ENCODE measurements at regions not wholly inside any gene's neighbourhood (a gene's known extent, or its start where the extent isn't known, plus 50 kb on each side); places are given as distances from the start of the nearest gene placed in this dataset.

DNA sequence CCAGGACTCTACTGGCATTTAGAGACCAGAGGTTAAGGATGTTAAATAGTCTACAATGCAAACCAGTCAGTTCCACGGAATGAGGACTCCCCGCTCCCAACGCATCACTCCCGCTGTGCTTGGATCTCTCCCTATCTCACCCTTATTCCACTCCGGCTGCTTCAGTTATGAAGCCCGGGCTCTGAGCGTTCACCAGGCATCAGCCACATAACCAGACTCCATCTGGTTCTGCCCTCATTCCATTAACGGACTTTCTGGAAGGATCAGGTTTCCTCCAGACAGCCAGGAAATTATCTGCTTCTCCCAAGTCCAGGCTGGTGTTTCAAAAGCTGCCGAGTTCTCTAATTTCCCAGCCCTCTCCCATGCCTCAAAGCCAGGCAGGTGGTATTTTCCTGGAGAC, 499.3 kb downstream of the GLRX3 start:
- Histone ChIP-seq H3K36me3 (no peaks in the 10 kb centered on the region), H3K27ac (no peak overlapping the region), H3K27me3 (no peaks in the 10 kb centered on the region), H3K9me3 (no peaks in the 10 kb centered on the region), H3K4me3 (no peak overlapping the region), H3K4me1 (ENCODE audit: insufficient read depth) (no peaks in the 10 kb centered on the region)
- 46 to 48% (median 48%) methylated on average over 9 of the region's 9 CpGs for WGBS, 3 donors
- TF ChIP-seq, protein P1, sequence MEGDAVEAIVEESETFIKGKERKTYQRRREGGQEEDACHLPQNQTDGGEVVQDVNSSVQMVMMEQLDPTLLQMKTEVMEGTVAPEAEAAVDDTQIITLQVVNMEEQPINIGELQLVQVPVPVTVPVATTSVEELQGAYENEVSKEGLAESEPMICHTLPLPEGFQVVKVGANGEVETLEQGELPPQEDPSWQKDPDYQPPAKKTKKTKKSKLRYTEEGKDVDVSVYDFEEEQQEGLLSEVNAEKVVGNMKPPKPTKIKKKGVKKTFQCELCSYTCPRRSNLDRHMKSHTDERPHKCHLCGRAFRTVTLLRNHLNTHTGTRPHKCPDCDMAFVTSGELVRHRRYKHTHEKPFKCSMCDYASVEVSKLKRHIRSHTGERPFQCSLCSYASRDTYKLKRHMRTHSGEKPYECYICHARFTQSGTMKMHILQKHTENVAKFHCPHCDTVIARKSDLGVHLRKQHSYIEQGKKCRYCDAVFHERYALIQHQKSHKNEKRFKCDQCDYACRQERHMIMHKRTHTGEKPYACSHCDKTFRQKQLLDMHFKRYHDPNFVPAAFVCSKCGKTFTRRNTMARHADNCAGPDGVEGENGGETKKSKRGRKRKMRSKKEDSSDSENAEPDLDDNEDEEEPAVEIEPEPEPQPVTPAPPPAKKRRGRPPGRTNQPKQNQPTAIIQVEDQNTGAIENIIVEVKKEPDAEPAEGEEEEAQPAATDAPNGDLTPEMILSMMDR (IDR thresholded peaks at IDR 0.05) = no peak
- no peak for TF ChIP-seq EP300 (IDR thresholded peaks at IDR 0.05)
- TF ChIP-seq POLR2A (IDR thresholded peaks at IDR 0.05) = no peak
- no peak for DNase-seq
- intact Hi-C loops (cut with DNase I) = no loop called here

DNA sequence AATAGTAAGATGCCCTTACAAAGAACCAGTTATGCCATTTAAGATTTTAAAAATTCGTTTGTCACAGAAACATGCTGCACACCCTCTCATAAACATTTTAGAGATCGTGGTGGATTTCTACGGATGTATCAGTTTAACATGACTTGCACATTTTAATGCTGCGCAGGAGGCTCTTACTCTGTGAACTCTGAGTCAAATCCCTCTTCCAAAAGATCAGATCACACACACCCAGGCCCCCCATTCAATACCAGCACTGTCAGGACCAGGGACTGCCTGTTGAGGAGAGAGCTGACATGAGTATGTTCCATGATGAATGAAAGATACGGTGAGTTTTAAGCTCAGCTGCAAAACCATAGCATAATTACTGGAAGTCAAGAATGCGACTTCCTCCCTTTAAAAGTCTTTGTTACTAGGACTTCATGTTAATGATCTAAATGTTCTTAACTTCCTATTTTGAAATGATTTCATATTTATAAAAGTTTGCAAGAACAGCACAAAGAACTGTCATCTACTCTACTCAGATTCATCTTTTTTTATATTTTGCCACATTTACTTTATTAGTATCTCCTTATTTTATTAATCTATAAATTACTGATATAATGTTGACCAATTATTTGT, 500.2 kb downstream of the GLRX3 start:
- H3K4me1 ChIP-seq (ENCODE audit: insufficient read depth) = no peaks in the 10 kb centered on the region
- TF ChIP-seq POLR2A (IDR thresholded peaks at IDR 0.05) (no peak), EP300 (IDR thresholded peaks at IDR 0.05) (no peak)
- TF ChIP-seq, protein P1 (IDR thresholded peaks at IDR 0.05) = no peak
- intact Hi-C loops (cut with DNase I) = no loop called here
- WGBS, 3 donors = 62 to 65% (median 64%) methylated on average over 6 of the region's 6 CpGs
- no peak overlapping the region for H3K27ac ChIP-seq
- no peak for DNase-seq
- no peak overlapping the region for H3K4me3 ChIP-seq
- H3K9me3 ChIP-seq = no peaks in the 10 kb centered on the region
- H3K27me3 ChIP-seq = no peaks in the 10 kb centered on the region
- no peaks in the 10 kb centered on the region for H3K36me3 ChIP-seq

DNA sequence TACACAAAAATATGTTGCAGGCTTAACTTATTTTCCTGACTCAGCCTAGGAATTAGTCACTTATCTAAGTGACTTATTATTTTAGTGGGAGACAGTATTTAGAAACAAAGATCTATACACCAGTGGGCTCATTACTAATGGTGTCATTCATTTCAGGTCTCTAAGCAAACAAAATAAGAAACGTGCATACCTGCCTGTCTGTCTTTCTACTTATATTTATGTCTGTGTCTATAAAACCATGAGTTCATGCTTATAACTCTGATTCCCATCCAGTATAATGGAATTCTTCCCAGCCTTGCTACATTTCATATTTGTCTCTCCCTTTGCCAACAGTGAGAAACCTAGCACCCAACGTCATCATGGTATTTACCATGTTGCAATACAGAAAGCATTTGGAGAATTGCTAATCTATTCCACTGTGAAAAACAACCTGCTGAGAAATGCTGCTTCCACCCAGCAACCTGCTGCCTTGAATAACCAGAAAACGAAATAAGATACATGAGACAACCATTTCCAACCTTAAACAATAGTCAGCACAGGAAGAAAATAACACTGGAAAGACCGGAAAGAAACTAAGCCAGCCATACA, 501.0 kb downstream of the GLRX3 start:
- Histone ChIP-seq H3K27ac (no peak overlapping the region), H3K4me3 (no peak overlapping the region), H3K4me1 (ENCODE audit: insufficient read depth) (no peaks in the 10 kb centered on the region), H3K9me3 (no peaks in the 10 kb centered on the region), H3K27me3 (no peaks in the 10 kb centered on the region), H3K36me3 (no peaks in the 10 kb centered on the region)
- 38 to 49% (median 45%) methylated on average over 4 of the region's 4 CpGs for WGBS, 3 donors
- intact Hi-C loops (cut with DNase I) = no loop called here
- no peak for DNase-seq
- TF ChIP-seq, protein P1 (IDR thresholded peaks at IDR 0.05) = no peak
- no peak for TF ChIP-seq EP300 (IDR thresholded peaks at IDR 0.05)
- TF ChIP-seq POLR2A (IDR thresholded peaks at IDR 0.05) = no peak

DNA sequence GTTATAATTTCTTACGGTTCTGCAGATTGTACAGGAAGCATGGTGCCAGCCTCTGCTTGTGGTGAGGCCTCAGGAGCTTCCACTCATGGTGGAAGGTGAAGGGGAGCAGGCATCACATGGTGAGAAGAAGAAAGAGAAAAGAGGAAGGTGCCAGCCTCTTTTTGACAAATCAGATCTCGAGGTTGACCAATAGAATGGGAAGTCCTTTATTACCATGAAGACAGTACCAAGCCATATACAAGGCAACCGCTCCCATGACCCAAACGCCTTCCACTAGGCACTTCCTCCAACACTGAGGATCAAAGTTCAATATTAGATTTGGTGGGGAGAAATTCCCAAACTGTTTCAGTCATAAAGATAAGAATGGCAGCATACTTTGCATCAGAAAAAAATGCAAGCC, 502.8 kb downstream of the GLRX3 start:
- intact Hi-C loops (cut with DNase I) = no loop called here
- TF ChIP-seq EP300 (IDR thresholded peaks at IDR 0.05) = no peak
- no peaks in the 10 kb centered on the region for H3K27me3 ChIP-seq
- 74 to 79% (median 79%) methylated on average over 4 of the region's 4 CpGs for WGBS, 3 donors
- H3K4me1 ChIP-seq (ENCODE audit: insufficient read depth) = no peaks in the 10 kb centered on the region
- no peaks in the 10 kb centered on the region for H3K36me3 ChIP-seq
- no peak overlapping the region for H3K27ac ChIP-seq
- no peak for DNase-seq
- no peak overlapping the region for H3K4me3 ChIP-seq
- H3K9me3 ChIP-seq = no peaks in the 10 kb centered on the region

DNA sequence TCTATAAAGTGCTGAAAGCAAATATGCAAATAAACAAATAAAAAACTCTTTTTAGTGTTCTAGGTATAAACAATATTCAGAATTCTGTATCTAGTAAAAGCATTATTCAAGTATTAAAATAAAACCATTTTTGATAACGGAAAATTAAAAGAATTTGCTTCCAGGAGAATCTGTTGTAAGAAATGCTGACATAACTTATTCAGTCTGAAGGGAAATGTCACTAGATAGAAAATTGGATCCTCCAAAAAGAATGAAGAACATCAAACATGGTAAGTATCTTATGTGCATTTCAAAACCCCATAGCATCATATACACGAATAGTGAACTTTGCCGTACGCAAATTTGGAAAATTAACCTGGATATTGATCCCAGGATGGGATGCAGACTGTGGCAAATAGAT, 506.7 kb downstream of the GLRX3 start:
- no peaks in the 10 kb centered on the region for H3K27me3 ChIP-seq
- H3K4me1 ChIP-seq (ENCODE audit: insufficient read depth) = no peaks in the 10 kb centered on the region
- DNase-seq = no peak
- no peak overlapping the region for H3K4me3 ChIP-seq
- intact Hi-C loops (cut with DNase I) = no loop called here
- TF ChIP-seq EP300 (IDR thresholded peaks at IDR 0.05) (no peak), POLR2A (IDR thresholded peaks at IDR 0.05) (no peak)
- TF ChIP-seq, protein P1 (IDR thresholded peaks at IDR 0.05) = no peak
- H3K9me3 ChIP-seq = no peaks in the 10 kb centered on the region
- H3K27ac ChIP-seq = no peak overlapping the region
- no peaks in the 10 kb centered on the region for H3K36me3 ChIP-seq
- WGBS, 3 donors = 92 to 93% (median 92%) methylated on average over 4 of the region's 4 CpGs

Measured in ovary (tissue), 7 donors.